NCI-H1436 (cell line): ENCODE measurements at regions not wholly inside any gene's neighbourhood (a gene's known extent, or its start where the extent isn't known, plus 50 kb on each side); places are given as distances from the start of the nearest gene placed in this dataset.
"Not testable (repeated sequence)": the region's sequence is repeated elsewhere in the genome, so short reads cannot be mapped to it uniquely, and the experiment has no call there.

Source experiments
- DNase-seq: peaks from one replicate; lab custom pipeline; 2025; lab: John Stamatoyannopoulos, UW

DNA sequence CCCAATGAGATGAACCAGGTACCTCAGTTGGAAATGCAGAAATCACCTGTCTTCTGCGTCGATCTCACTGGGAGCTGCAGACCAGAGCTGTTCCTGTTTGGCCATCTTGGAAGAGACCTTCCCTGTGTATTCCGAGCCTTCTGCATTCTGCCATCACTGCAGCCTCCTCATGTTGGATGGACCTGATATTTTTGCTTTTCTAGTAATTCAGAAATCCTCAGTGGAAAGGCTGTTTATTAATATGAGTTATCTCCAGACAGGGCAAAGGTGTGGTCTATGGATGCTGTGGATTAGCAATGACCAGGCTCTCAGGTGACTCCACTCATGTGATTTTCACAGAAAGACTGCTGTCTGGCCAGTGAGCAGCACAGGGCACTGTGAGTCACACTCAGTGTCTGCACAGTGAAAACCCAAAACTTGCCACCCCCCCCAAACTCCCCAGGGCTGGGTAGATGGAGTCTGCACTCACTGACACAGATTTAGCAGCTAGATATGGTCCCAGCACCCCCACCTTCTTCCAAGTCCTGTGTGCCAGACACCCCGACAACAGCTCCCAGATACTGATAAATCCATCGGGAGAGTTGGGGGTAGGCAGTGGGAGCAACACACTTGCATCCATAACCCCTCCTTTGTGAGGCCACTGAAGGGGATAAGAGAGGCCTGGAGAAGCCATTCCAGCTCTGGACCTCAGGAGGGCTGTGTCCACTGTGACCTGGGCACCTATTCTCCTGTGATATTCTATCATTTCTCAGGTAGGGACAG is 75.2 kb upstream of the TOP3B start:
- no peak for DNase-seq

DNA sequence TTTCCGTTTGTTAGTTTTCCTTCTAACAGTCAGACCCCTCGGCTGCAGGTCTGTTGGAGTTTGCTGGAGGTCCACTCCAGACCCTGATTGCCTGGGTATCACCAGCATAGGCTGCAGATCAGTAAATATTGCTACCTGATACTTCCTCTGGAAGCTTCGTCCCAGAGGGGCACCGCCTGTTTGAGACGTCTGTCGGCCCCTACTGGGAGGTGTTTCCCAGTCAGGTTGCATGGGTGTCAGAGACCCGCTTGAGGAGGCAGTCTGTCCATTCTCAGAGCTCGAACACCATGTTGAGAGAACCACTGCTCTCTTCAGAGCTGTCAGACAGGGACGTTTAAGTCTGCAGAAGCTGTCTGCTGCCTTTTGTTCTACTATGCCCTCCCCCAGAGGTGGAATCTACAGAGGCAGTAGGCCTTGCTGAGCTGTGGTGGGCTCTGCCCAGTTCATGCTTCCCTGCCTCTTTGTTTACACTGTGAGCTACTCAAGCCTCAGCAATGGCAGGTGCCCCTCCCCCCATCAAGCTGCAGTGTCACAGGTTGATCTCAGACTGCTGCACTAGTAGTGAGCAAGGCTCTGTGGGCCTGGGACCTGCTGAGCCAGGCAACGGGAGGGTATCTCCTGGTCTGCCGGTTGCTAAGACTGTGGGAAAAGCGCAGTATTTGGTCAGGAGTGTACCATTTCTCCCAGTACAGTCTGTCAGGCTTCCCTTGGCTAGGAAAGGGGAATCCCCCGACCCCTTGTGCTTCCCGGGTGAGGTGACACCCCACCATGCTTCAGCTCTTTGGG is 74.4 kb upstream of the TOP3B start:
- peak; percentile 18 for DNase-seq

DNA sequence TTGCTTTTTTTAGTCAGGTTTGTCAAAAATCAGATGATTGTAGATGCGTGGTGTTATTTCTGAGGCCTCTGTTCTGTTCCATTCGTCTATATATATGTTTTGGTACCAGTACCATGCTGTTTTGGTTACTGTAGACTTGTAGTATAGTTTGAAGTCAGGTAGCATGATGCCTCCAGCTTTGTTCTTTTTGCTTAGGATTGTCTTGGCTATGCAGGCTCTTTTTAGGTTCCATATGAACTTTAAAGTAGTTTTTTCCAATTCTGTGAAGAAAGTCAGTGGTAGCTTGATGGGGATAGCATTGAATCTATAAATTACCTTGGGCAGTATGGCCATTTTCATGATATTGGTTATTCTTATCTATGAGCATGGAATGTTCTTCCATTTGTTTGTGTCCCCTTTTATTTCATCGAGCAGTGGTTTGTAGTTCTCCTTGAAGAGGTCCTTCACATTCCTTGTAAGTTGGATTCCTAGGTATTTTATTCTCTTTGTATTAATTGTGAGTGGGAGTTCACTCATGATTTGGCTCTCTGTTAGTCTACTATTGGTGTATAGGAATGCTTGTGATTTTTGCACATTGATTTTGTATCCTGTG is 70.1 kb upstream of the TOP3B start:
- not testable (repeated sequence) for DNase-seq

DNA sequence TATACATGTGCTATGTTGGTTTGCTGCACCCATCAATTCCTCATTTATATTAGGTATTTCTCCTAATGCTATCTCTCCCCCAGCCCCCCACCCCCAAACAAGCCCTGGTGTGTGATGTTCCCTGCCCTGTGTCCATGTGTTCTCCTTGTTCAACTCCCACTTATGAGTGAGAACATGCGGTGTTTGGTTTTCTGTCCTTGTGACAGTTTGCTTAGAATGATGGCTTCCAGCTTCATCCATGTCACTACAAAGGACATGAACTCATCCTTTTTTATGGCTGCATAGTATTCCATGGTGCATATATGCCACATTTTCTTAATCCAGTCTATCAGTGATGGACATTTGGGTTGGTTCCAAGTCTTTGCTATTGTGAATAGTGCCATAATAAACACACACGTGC is 68.4 kb upstream of the TOP3B start:
- not testable (repeated sequence) for DNase-seq

DNA sequence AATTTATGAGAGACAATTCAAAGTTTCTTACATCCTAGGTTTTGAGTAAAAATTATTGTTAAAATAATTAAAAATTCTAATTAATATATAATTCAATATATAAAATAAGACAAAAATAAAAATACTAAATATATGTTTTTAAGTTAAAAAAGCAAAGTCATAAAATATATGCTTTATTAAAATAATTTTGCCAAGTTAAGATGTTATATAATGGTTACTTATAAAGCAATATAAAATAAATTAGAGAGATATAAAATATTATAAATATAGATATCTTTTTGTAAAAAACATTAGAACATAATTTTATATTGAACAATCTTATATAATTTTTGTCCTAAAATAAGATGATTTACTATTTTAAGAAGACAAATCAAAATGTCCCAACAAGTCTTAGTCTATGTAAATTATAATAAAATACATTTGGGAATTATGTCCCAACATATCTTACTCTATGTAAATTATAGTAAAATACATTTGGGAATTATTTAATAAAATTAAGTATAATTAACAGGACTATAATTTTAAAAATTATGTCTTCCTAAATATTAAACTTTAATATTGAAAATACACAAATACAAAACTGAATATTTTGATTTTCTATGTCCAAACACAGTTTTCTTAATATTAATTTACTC is 67.7 kb upstream of the TOP3B start:
- DNase-seq, result no peak

DNA sequence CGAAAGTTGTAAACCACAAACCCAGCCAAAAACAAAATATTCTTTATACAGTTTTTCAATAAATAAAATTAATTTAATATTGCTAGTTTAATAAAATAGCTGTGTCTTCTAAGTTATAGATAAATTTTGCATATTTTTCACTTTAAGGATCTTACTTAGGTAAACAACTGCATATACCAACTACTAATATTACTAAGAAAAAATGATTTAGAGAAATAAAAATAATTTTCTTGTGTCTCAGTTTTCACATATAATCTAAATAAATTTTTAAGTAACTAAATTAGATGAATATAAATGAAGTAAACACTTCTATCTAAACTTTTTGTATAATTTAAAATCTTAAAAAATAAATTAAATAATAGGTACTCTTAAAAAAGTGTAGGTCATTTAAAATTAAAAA is 67.1 kb upstream of the TOP3B start:
- DNase-seq, result no peak

DNA sequence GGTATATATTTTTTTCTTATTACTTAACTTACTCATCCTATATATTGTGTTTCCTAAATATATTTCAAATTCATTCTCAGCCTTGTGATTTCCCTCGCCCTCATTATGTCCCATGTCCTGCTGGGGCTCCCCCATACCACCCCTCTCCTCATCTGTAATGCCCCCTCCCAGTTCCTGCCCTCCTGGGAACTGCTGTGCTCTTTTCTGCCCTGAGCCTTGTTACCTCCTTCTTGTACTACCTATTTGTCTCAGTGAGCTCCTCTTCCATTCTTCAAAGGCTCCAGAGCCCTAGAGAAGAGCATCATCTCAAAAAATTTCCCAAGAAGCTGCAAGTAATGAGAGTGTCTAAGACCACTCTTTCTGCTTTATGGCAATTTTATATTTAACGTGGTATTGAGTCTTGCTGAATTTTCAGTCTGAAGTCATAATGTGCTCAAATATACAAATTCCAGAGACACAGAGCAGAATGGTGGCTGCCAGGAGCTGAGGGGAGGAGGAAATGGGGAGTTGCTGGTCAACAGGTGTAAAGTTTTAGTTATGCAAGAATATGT is 66.5 kb upstream of the TOP3B start:
- DNase-seq, result no peak

DNA sequence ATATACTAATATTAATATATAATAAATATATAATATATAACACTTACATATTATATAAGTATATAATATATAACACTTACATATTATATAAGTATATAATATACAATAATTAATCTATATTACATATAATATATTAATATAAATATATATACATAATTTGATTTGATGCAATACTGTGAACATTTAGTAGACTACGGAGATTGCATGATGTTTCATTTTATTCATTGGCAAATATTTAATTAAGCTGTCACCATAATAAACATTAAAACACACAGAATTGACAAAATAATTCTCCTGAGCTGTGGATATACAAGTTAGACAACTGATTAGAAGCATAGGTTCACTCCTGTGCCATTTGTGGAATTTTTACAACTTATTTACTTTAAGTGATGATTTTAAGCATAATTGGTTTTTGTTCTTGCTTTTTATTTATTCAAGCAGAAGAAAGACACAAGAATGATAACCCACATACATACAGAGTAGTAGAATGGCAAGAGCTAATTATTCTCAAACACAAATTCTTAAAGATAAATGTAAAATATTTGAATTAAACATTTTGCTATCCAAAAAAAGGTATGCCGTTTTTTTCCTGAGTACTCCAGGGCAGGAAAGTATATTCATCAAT is 65.8 kb upstream of the TOP3B start:
- DNase-seq, result no peak

DNA sequence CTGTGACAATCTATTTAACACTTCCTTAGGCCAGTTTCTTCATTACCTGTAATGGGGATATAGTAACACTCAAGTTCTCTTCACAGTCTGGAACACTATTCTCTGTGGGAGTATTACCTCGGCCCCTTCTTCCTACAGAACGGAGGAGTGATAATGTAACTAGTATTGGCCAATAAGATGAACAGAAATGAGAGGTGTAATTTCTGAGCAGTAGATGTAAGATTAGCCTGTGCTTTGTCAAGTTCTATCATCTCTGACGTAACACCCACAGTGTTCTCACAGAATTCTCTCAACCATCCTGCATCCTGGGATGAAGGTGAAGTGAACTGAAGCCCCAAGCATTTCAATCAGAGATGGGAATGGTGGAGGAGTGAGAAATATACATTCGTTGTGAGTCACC is 65.2 kb upstream of the TOP3B start:
- no peak for DNase-seq

DNA sequence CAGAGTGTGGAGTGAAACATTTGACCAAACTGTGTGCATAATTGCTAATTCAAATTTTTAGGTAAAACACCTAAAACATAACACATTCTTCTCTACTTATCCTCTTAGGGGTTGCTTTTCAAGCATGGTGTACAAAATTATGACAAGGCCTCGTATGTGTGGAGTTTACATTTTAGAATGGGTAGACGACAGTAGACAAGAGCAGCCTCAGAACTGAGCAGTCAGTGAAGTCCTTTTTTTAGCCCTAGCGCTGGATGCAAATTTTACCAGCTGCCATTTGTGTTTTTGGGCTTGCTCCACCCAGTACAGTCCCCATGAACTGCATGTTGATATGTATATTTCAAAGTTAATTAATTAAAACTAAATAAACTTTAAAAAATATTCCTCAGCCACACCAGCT is 64.7 kb upstream of the TOP3B start:
- no peak for DNase-seq

DNA sequence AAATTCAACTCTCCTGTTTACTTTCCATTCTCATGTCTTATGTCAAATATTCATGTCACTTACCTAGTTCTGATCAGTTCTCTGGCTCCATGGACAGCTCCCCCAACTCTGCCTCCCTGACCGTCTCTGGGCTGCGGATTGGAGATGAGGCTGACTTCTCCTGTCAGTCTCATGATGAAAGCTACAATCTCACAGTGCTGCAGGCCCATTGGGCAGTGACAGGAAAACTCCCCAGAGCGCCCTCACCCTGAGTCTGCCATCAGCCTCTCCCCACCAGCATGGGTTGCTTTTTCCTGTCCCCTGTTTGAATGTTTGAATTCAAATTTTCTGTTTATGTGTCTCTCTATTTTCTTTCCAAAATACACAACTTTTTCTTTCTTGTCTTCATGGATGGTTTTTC is 63.8 kb upstream of the TOP3B start:
- DNase-seq, result no peak

DNA sequence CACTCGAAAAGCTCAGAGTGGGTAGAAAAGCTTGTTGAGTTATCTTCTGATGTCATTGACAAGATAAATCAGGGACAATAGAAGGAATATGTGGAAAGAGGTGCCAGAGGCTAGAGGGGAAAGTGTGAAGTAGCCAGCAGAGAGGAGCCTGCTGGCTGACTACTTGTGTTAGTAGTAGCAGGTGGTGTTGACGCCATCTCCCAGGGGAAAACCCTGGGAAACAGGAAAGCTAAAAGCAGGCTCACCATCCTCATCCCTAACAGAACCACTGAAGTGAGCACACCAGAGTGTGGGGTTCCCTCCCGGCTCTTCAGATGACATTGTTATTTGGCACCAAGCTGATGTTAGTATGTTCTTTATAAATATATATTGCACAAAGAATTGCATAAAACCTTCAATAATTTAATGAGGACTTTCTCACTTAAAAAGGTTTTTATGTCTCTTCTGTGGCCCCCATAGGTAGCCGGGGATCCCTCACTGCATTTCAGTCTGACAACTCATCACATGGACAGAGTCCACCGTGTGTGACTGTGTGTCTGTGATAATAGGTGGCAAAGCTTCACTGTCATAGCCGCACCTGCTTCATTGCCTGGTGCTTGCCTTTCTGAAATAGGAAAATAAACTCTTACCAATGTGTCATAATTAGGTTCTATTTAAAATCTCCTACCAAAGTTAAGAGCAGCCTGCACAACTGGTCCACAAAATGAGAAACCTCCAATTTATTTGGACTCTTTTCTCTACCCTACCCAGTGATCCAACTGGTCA is 63.2 kb upstream of the TOP3B start:
- DNase-seq, result peak; percentile 38

DNA sequence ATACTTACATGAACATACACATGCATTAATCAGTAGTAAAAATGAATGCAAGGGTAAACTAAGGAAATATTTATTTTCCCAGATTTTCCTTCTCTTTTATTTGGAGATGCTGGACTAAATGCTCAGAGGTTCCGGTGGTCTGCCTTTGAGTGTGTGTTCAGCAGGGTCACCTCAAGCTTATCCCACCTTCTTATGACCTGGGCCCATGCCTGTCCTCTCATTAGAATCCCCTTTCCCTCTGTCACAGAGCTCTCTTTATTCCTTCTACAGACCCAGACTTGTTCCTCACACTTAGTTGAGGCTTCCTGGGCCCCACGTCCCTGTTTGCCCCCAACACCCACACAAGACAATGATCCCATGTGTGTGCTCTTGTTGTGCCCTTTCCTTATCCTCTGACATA is 61.6 kb upstream of the TOP3B start:
- no peak for DNase-seq

DNA sequence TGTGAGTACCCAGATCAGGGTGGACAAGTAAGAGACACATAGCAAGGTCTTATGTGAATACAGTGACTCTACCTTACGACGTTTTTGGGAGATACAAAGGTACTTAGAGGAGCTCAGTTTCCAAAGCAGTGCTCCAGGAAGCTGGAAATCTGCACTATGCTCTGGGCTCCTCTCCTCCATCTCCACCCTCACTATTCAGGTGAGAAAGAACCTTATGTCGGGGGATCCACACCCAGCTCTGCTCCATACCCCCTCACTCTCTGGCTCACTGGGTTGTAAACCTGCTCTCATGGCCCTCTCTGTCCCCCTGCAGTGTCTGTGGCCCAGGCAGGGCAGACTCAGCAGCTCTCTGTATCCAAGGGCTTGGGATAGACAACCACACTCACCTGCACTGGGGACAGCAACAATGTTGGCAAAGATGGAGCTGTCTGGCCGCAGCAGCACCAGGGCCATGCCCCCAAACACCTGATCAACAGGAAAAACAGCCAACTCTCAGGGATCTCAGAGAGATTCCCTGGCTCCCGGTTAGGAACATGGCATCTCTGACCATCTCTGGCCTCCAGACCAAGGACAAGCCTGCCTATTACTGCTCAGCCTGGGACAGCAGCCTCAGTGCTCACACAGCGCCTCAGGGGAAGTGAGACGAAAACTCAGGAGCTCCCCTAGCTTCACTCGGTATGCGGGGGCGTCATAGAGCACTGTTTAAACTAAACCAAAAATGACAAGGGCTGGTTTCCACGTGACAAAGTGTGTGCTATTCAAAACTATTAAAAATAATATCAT is 60.9 kb upstream of the TOP3B start:
- no peak for DNase-seq

DNA sequence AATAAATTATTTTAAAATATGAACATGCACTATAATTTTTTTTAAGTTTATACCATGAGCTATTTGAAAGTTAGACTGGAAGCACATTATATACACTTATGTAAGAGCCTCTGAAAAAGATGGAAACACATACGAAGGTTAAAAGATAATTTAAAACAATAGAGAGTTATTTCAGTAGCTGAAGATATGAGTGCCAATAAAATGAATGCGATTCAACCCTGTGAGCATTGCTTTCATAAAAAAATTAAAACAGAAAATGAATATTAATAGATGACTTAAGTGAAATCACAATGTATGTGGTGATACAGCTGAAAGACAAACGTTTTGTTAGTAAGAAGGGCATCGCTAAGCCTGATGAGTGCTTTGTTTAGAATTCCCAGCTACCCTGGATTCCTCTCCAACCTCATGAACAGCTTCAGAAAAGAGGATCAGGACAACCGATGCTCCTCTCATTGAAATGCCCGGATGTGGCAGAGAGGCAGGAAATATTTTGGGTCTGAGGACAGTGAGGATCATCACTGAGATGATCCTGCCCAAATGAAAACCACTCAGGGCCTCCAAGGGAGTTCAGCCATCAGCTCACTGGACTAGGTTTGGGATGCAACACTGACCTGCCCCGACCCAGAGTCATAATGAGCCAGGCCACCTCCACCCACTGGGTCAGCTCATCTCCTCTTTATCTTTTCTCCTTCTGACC is 60.2 kb upstream of the TOP3B start:
- DNase-seq, result no peak

DNA sequence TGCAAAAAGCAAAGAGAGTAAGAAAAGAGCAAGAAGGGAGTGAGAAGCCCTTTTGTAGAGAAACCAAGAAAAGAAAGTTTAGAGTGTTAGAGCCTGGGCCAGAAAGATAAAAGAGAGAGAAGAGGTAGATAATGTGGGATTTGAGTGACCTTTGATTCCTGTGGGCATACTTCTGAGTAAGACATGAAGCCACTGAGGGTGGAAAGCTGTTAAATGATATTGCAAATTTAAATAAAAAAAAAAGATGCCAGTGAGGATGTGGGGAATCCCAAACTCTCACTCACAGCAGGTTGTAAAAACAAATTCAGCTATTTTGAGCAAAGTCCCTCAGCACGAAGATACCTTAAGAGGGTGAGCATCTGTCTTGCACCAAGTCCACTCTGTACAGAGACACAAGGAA is 59.4 kb upstream of the TOP3B start:
- no peak for DNase-seq

DNA sequence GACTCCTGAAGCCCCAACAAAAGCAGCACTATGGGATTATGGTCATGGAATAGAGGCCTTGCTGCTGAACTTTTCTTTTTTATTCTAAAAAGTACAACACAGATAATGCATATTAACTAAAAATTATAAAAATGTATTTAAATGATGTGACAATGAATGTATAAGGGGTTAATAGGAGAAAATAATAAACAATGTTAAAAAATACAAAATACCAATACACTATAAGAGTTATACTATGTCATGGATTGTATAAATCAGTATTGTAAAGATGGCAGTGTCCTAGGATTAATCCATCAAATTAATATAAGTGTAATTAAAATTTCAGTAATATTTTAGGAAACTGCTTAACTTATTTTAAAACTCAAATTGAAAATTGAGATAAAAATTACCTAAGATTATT is 58.3 kb upstream of the TOP3B start:
- DNase-seq, result no peak

DNA sequence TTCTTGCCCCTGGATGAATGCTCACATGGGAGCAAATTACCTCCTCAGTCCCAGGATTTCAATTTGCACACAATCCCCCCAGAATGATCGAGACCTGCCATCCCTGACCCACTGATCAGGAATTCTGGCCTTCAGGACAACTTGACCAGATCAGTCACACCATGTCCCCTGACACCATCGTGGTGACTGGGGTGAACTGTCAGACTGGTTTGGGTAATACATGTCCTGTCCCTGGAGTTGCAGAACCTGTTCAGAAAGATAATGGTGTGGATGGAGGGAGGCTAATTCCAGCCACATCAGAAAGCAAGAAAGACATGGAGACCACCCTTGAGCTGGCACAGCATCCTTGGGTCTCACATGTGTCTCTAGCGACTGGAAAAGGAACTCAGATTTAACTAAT is 57.9 kb upstream of the TOP3B start:
- no peak for DNase-seq

DNA sequence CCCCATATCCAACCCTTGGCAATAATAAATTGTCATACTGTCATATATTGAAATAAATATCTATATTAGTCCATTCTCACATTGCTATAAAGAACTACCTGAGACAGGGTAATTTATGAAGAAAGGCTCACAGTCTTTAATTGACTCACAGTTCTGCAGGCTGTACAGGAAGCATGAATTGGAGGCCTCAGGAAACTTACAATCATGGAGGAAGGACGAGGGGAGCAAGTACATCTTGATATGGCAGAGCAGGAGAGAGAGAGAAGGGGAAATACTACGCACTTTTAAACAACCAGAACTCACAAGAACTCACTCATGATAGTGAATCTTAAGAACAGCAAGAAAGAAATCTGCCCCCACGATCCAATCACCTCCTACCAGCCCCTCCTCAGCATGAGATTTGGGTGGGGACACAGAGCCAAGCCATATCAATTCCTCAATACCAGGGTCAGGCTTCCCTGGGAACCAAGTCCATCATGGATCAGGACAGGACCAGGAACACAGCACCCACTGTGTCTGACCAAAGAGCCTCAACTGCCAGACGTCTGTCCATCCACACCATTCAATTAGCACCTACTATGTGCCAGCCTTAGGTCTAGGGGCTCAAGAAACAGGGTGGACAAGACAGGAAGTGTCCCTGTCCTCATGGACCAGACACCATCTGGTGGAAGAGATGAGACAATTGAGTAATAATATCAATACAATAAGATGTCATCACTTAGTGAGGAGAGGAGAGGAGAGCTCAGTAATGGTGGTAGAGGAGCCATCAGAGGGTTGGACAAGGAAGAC is 56.9 kb upstream of the TOP3B start:
- DNase-seq, result no peak
